GM12878 (cell line): ENCODE measurements at regions not wholly inside any gene's neighbourhood (a gene's known extent, or its start where the extent isn't known, plus 50 kb on each side); places are given as distances from the start of the nearest gene placed in this dataset.
"Not testable (repeated sequence)": the region's sequence is repeated elsewhere in the genome, so short reads cannot be mapped to it uniquely, and the experiment has no call there.

Experiments used
- ATAC-seq: fragments of 200-7000 bp; cut with Tn5 transposase; 3 replicates; pipeline ENCODE4 v1.9.1; 2020; ENCODE audit warnings: mild to moderate bottlenecking, moderate library complexity
- BruUV-seq: library from RNA; stranded (reverse); fragments of 400-500 nt; replicated peaks from 2 replicates; lab custom pipeline; 2021; lab: Mats Ljungman, UMichigan
- CTCF ChIA-PET: fragments of 300-600 bp; sonication (Branson Sonifier 250); formaldehyde crosslinking; extraction: SDS; loops from one replicate; lab custom pipeline; 2021; ENCODE audit warnings: inconsistent platforms; lab: Yijun Ruan, JAX
- POLR2A ChIA-PET: fragments of 350-600 bp; formaldehyde crosslinking; extraction: SDS; loops from one replicate; lab custom pipeline; 2021; ENCODE audit warnings: inconsistent platforms; lab: Charles Lee
- RAD21 ChIA-PET: fragments of 300-600 bp; sonication (Branson Sonifier 250); formaldehyde crosslinking; loops from one replicate; lab custom pipeline; 2023; ENCODE audit warnings: antibody characterized with exemption; ENCODE audit not compliant: unreplicated experiment; lab: Charles Lee
- SMC1A ChIA-PET: fragments of 300-600 bp; sonication (Branson Sonifier 250); formaldehyde crosslinking; loops from one replicate; lab custom pipeline; 2023; ENCODE audit not compliant: unreplicated experiment, uncharacterized antibody; lab: Charles Lee
- DNase-seq: peaks from one replicate; pipeline ENCODE4 v3.0.0-alpha.2; 2011; ENCODE audit warnings: low read depth, low spot score
- FAIRE-seq: peaks from 3 replicates; lab custom pipeline; 2011; peaks lifted over from hg19 to GRCh38; lab: Jason Lieb, UNC
- H2AFZ ChIP-seq: 2 replicates; pipeline ENCODE4 v1.6.0; 2011; ENCODE audit warnings: low read depth, low read length, control low read depth; ENCODE audit not compliant: control insufficient read depth
- H3K27ac ChIP-seq: 2 replicates; pipeline ENCODE4 v1.5.1; 2011; ENCODE audit warnings: control low read depth; ENCODE audit not compliant: control insufficient read depth, insufficient read depth
- H3K27me3 ChIP-seq, 2 experiments: replicated peaks in 1 of 2; 2 replicates each; pipeline versions ENCODE4 v1.6.0 to v1.6.1; 2011; ENCODE audit warnings: low read length in 1 of 2; ENCODE audit not compliant: control insufficient read depth in 2 of 2, insufficient read depth in 2 of 2
- H3K36me3 ChIP-seq, 2 experiments: 2 replicates each; pipeline ENCODE4 v1.5.1; 2011; ENCODE audit warnings: low read length in 1 of 2; ENCODE audit not compliant: control insufficient read depth in 2 of 2, insufficient read depth in 2 of 2
- H3K4me1 ChIP-seq: 2 replicates; pipeline ENCODE4 v1.6.1; 2011; ENCODE audit warnings: mild to moderate bottlenecking, low read length, moderate library complexity, mixed read lengths; ENCODE audit not compliant: control insufficient read depth, insufficient read depth
- H3K4me2 ChIP-seq: 2 replicates; pipeline ENCODE4 v1.6.0; 2011; ENCODE audit warnings: control low read depth; ENCODE audit not compliant: control insufficient read depth, insufficient read depth
- H3K4me3 ChIP-seq: fragments of 200-600 bp; sonication (generic); 2 replicates; pipeline ENCODE4 v1.5.1; 2016
- H3K79me2 ChIP-seq: 2 replicates; pipeline ENCODE4 v1.6.0; 2011; ENCODE audit warnings: low read length; ENCODE audit not compliant: control insufficient read depth, insufficient read depth
- H3K9ac ChIP-seq: 2 replicates; pipeline ENCODE4 v1.8.0; 2011; ENCODE audit warnings: low read length, control low read depth, mixed read lengths; ENCODE audit not compliant: control insufficient read depth, insufficient read depth
- H3K9me3 ChIP-seq: replicated peaks from 3 replicates; pipeline ENCODE4 v1.5.1; 2011; ENCODE audit warnings: mild to moderate bottlenecking, low read length; ENCODE audit not compliant: control insufficient read depth, insufficient read depth
- H4K20me1 ChIP-seq: 2 replicates; pipeline ENCODE4 v1.6.0; 2011; ENCODE audit not compliant: control insufficient read depth, insufficient read depth
- WGBS: methylation state at CpG from one replicate; pipeline ENCODE4 v1.1.6; 2016; ENCODE audit warnings: low lambda C conversion rate; ENCODE audit not compliant: insufficient replicate concordance, insufficient coverage; ENCODE audit errors: missing lambda C conversion rate; 5-methylcytosine and 5-hydroxymethylcytosine counted together
- in situ Hi-C: fragments of 300-500 bp; cut with MboI; formaldehyde crosslinking; loops from 9 replicates; pipeline ENCODE4 v1.14.3; 2018; ENCODE audit warnings: mixed read lengths
- intact Hi-C: fragments of 100-400 bp; cut with micrococcal nuclease; formaldehyde crosslinking; loops from one replicate; pipeline ENCODE4 v1.14.2; 2022; ENCODE audit not compliant: unreplicated experiment

DNA sequence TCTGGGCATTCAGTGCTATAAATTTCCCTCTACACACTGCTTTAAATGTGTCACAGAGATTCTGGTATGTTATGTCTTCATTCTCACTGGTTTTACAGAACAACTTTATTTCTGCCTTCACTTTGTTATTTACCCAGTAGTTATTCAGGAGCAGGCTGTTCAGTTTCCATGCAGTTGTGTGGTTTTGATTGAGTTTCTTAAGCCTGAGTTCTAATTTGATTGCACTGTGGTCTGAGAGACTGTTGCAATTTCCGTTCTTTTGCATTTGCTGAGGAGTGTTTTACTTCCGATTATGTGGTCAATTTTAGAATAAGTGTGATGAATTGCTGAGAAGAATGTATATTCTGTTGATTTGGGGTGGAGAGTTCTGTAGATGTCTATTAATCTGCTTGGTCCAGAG lies 50.1 kb upstream of the HCRTR2 start:
- RAD21 ChIA-PET, H3K4me1 ChIP-seq, intact Hi-C loops, H3K27ac ChIP-seq, ATAC-seq, H3K79me2 ChIP-seq, H3K27me3 ChIP-seq, H3K9me3 ChIP-seq, H2AFZ ChIP-seq, H4K20me1 ChIP-seq, CTCF ChIA-PET, FAIRE-seq, DNase-seq, H3K9ac ChIP-seq, POLR2A ChIA-PET, in situ Hi-C loops, H3K36me3 ChIP-seq, BruUV-seq, H3K4me3 ChIP-seq, SMC1A ChIA-PET, H3K4me2 ChIP-seq: not testable (repeated sequence)
- WGBS = 5% methylated on average over 2 of the region's 2 CpGs
